Nephron progenitor cell (in vitro differentiated cells): ENCODE measurements at regions not wholly inside any gene's neighbourhood (a gene's known extent, or its start where the extent isn't known, plus 50 kb on each side); places are given as distances from the start of the nearest gene placed in this dataset.
A peak's percentile ranks its signal among the peaks of the same experiment; 100 is the strongest.

Experiments
- DNase-seq: peaks from one replicate; pipeline ENCODE4 v3.0.0; 2021
- H3K27ac Mint-ChIP-seq: 2 replicates; pipeline ENCODE4 v1.8.0; 2021; ENCODE audit warnings: mild to moderate bottlenecking, moderate library complexity, mixed read lengths
- H3K27me3 Mint-ChIP-seq: 2 replicates; pipeline ENCODE4 v1.8.0; 2021; ENCODE audit warnings: mild to moderate bottlenecking, low read depth, mixed read lengths; ENCODE audit not compliant: poor library complexity
- H3K36me3 Mint-ChIP-seq: 2 replicates; pipeline ENCODE4 v1.8.0; 2021; ENCODE audit warnings: low read depth, mixed read lengths
- H3K4me1 Mint-ChIP-seq: 2 replicates; pipeline ENCODE4 v1.8.0; 2021; ENCODE audit warnings: mixed read lengths
- H3K4me3 Mint-ChIP-seq: 2 replicates; pipeline ENCODE4 v1.8.0; 2021; ENCODE audit warnings: mild to moderate bottlenecking, moderate library complexity, mixed read lengths
- H3K9me3 Mint-ChIP-seq: 2 replicates; pipeline ENCODE4 v1.8.0; 2021; ENCODE audit warnings: mild to moderate bottlenecking, moderate library complexity, mixed read lengths
- TF ChIP-seq, protein P1 (sequence below): fragments of 200-600 bp; sonication (generic); IDR thresholded peaks from 2 replicates; pipeline ENCODE4 v1.5.0; 2021; ENCODE audit warnings: antibody characterized with exemption

DNA sequence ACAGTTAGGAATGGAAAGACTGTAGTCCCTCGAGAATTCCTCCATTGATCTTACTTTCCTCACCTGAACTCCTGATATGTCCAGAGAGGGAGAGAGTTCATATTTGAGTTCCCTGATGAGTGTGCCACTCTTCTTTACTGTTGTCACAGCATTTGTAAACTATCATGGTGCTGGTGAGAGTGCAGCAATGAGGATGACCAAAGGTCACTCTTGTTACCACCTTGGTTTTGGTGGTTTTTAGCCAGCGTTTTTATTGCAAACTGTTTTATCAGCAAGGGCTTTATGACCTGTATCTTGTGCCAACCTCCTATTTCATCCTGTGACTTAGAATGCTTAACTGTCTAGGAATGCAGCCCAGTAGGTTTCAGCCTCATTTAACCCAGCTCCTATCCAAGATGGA lies 1062.5 kb downstream of the BCL11A start:
- H3K4me3 Mint-ChIP-seq, result no peak overlapping the region
- no peaks in the 10 kb centered on the region for H3K27me3 Mint-ChIP-seq
- no peaks in the 10 kb centered on the region for H3K4me1 Mint-ChIP-seq
- no peak for DNase-seq
- no peak overlapping the region for H3K27ac Mint-ChIP-seq
- H3K9me3 Mint-ChIP-seq, result peaks cover 23% of the 10 kb centered on the region
- H3K36me3 Mint-ChIP-seq, result no peaks in the 10 kb centered on the region
- TF ChIP-seq, protein P1, sequence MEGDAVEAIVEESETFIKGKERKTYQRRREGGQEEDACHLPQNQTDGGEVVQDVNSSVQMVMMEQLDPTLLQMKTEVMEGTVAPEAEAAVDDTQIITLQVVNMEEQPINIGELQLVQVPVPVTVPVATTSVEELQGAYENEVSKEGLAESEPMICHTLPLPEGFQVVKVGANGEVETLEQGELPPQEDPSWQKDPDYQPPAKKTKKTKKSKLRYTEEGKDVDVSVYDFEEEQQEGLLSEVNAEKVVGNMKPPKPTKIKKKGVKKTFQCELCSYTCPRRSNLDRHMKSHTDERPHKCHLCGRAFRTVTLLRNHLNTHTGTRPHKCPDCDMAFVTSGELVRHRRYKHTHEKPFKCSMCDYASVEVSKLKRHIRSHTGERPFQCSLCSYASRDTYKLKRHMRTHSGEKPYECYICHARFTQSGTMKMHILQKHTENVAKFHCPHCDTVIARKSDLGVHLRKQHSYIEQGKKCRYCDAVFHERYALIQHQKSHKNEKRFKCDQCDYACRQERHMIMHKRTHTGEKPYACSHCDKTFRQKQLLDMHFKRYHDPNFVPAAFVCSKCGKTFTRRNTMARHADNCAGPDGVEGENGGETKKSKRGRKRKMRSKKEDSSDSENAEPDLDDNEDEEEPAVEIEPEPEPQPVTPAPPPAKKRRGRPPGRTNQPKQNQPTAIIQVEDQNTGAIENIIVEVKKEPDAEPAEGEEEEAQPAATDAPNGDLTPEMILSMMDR, result no peak

DNA sequence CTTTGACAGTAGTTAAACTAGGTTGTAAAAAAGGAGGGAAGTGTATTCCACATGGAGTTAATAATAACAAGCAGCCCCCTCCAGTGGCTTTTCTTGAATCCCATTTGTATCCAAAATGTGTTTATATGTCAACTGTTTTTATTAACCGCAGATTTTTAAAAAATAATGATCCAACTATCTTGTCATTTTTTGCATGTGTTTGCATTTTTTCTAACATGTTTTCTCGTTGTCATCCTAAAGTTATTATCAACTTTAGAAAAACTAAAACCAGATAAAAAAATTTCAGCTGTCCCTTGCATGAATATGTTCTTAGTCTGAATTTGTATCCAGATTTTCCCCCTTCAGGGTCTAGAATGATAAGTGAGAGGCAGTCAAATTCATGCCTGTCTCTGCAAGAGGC lies 1063.3 kb downstream of the BCL11A start:
- Mint-ChIP-seq H3K9me3 (peaks cover 15% of the 10 kb centered on the region), H3K27me3 (no peaks in the 10 kb centered on the region), H3K36me3 (no peaks in the 10 kb centered on the region), H3K4me1 (no peaks in the 10 kb centered on the region), H3K4me3 (no peak overlapping the region), H3K27ac (no peak overlapping the region)
- DNase-seq, result no peak
- TF ChIP-seq, protein P1, result no peak

DNA sequence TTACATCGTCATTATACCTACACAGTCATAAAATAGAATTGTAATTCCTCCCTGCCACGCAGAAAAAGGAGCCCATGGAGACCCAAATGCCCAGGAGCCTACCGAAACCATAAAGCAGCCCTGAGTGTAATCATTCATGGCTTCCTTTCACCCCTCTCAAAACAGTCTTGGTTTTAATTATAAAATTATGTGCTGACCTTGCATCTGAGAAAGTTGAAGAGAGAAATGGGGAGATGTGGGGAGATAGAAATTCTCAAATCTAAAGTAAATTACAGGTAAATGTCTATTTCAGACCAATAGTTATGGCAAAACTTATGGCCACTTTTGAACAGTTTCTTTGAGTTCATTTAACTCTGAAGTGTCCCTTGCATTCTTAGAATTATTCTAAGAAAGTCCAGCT lies 1068.8 kb downstream of the BCL11A start:
- no peaks in the 10 kb centered on the region for H3K36me3 Mint-ChIP-seq
- no peak for DNase-seq
- H3K4me3 Mint-ChIP-seq, result no peak overlapping the region

DNA sequence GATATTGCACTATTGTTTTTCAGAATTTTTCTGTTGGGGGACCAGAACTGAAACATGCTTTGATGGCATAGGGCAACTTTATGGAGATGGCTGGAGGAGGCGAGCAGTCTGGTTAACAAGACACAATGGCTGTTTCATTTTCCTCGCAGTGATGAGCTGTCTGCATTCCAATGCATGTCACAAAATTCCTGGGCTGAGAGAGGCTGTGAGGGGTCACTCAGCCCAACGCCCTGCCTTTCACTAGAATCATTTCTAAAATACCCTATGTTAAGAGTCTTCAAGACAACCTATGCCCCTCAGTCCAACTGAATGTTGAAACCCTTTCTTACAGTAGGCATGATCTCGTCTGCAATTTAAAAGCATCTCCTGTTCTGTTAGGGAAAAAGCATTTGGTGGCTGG lies 1090.0 kb downstream of the BCL11A start:
- Mint-ChIP-seq H3K4me3 (no peak overlapping the region), H3K36me3 (no peaks in the 10 kb centered on the region), H3K4me1 (peaks cover 17% of the 10 kb centered on the region), H3K27ac (no peak overlapping the region), H3K9me3 (peaks cover 10% of the 10 kb centered on the region), H3K27me3 (peaks cover 8% of the 10 kb centered on the region)
- TF ChIP-seq, protein P1, result no peak
- peak; percentile 5 for DNase-seq

More for the DNA sequence above, 1068.8 kb downstream of the BCL11A start:
- Mint-ChIP-seq H3K27me3 (no peaks in the 10 kb centered on the region), H3K4me1 (no peaks in the 10 kb centered on the region), H3K27ac (no peak overlapping the region), H3K9me3 (peaks cover 7% of the 10 kb centered on the region)
- TF ChIP-seq, protein P1, result no peak

GRCh38 chr2:59462422-59463197 lies 1090.8 kb downstream of the BCL11A start:
- Mint-ChIP-seq H3K9me3 (peaks cover 10% of the 10 kb centered on the region), H3K27me3 (peaks cover 8% of the 10 kb centered on the region), H3K4me1 (peaks cover 17% of the 10 kb centered on the region), H3K4me3 (no peak overlapping the region), H3K36me3 (no peaks in the 10 kb centered on the region), H3K27ac (no peak overlapping the region)
- no peak for DNase-seq
- TF ChIP-seq, protein P1, result no peak

DNA sequence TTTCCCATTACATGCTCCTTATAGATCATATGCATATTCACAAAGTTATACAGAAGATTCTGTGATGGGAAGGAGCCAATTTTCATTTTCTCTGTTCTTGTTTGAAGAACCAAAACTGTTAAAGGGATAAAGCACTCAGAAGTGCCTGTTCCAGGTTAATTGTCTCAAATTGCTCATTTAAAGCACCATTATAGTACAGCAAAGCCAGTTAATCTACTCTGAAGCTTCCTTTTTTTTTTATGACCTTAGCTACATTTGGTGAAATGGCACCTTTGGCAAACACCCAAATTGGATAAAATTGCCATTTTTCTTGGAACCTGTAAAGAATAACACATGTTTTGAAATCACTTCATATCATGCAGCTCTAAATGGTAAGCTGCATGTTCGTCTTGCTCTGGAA lies 1092.3 kb downstream of the BCL11A start:
- H3K27ac Mint-ChIP-seq, result no peak overlapping the region
- no peaks in the 10 kb centered on the region for H3K9me3 Mint-ChIP-seq
- peaks cover 28% of the 10 kb centered on the region for H3K4me1 Mint-ChIP-seq
- no peak for DNase-seq
- no peaks in the 10 kb centered on the region for H3K36me3 Mint-ChIP-seq
- H3K4me3 Mint-ChIP-seq, result no peak overlapping the region
- TF ChIP-seq, protein P1, result no peak
- H3K27me3 Mint-ChIP-seq, result peaks cover 8% of the 10 kb centered on the region
